ENCODE measurements at regions not wholly inside any gene's neighbourhood (a gene's known extent, or its start where the extent isn't known, plus 50 kb on each side); places are given as distances from the start of the nearest gene placed in this dataset.

- DNase-seq (no peak), ATAC-seq (ENCODE audit: low read depth) (no peak)
- no peak overlapping the region for H3K27ac ChIP-seq (ENCODE audit: insufficient read depth, low read length)
- no peak overlapping the region for H2BK20ac ChIP-seq (ENCODE audit: low read depth, low read length)
- no peak overlapping the region for H2AK5ac ChIP-seq (ENCODE audit: low read depth, low read length)
- H3K14ac ChIP-seq (replicated peaks; ENCODE audit: low read depth, low read length) = no peak overlapping the region
- no peaks in the 10 kb centered on the region for H3K4me1 ChIP-seq (ENCODE audit: control insufficient read depth, insufficient read depth, low read length)
- no peak overlapping the region for H2AFZ ChIP-seq (replicated peaks; ENCODE audit: low read length, poor library complexity)
- H3K9me1 ChIP-seq (ENCODE audit: insufficient read depth, low read length) = no peaks in the 10 kb centered on the region
- in situ Hi-C loops (cut with MboI; ENCODE audit: low sequenced_read_pairs) = no loop called here
- no peaks in the 10 kb centered on the region for H3K9me3 ChIP-seq (ENCODE audit: control insufficient read depth, insufficient read depth, low read length)
- H2AK9ac ChIP-seq (replicated peaks; ENCODE audit: low read depth, low read length, poor library complexity) = no peak overlapping the region
- no peak overlapping the region for H4K91ac ChIP-seq (ENCODE audit: insufficient read depth, low read depth, low read length)
- dilution Hi-C loops (cut with HindIII; ENCODE audit: low sequenced_read_pairs, unreplicated experiment) = no loop called here
- no peak overlapping the region for H3K9ac ChIP-seq (ENCODE audit: low read depth, low read length)
- no peak overlapping the region for H2BK15ac ChIP-seq (ENCODE audit: low read depth, low read length)
- no peak overlapping the region for H2BK5ac ChIP-seq (ENCODE audit: low read depth, low read length, poor library complexity, severe bottlenecking)
- TF ChIP-seq CEBPB (IDR thresholded peaks at IDR 0.05; ENCODE audit: low read depth, low read length) (no peak), FOS (IDR thresholded peaks at IDR 0.05; ENCODE audit: low read depth, low read length) (no peak), MAZ (IDR thresholded peaks at IDR 0.05; ENCODE audit: borderline replicate concordance, low read depth, low read length) (no peak), RAD21 (IDR thresholded peaks at IDR 0.05; ENCODE audit: low read length) (no peak), RCOR1 (IDR thresholded peaks at IDR 0.05; ENCODE audit: insufficient replicate concordance, low read length) (no peak), BHLHE40 (IDR thresholded peaks at IDR 0.05; ENCODE audit: low read depth, low read length) (no peak), CTCF (conservative IDR thresholded peaks at IDR 0.05; ENCODE audit: low read depth, low read length) (no peak), MXI1 (IDR thresholded peaks at IDR 0.05; ENCODE audit: borderline replicate concordance, low read depth, low read length) (no peak), ELK1 (IDR thresholded peaks at IDR 0.05; ENCODE audit: borderline replicate concordance, low read depth, low read length) (no peak), NFE2L2 (IDR thresholded peaks at IDR 0.05; ENCODE audit: low read depth, low read length) (no peak), MAFK (IDR thresholded peaks at IDR 0.05; ENCODE audit: low read depth, low read length) (no peak), POLR2A (IDR thresholded peaks at IDR 0.05; ENCODE audit: low read depth, low read length) (no peak), CHD1 (IDR thresholded peaks at IDR 0.05; ENCODE audit: low read depth, low read length) (no peak), SMC3 (IDR thresholded peaks at IDR 0.05; ENCODE audit: low read depth, low read length) (no peak), USF2 (IDR thresholded peaks at IDR 0.05; ENCODE audit: low read depth, low read length) (no peak), RFX5 (IDR thresholded peaks at IDR 0.05; ENCODE audit: low read depth, low read length) (no peak)
- no peaks in the 10 kb centered on the region for H3K79me1 ChIP-seq (ENCODE audit: low read depth in 1 of 2, low read length in 2 of 2)
- H3K18ac ChIP-seq (ENCODE audit: low read depth, low read length) = no peak overlapping the region
- intact Hi-C loops (cut with micrococcal nuclease) = no loop called here
- no peak overlapping the region for H3K23ac ChIP-seq (ENCODE audit: low read depth, low read length)
- no peak overlapping the region for H3K4me3 ChIP-seq (ENCODE audit: insufficient read depth, low read depth, low read length)
- no peaks in the 10 kb centered on the region for H3K27me3 ChIP-seq (ENCODE audit: control insufficient read depth, insufficient read depth, low read length)
- H3K36me3 ChIP-seq (ENCODE audit: control insufficient read depth, insufficient read depth, low read length) = no peaks in the 10 kb centered on the region
- H4K5ac ChIP-seq (ENCODE audit: low read depth, low read length) = no peak overlapping the region
- no peak overlapping the region for H3K4me2 ChIP-seq (ENCODE audit: low read depth, low read length)
- BruUV-seq (replicated peaks) = no TSS peak
- no CpG with 5 or more reads among the region's 6 CpGs for WGBS, 2 experiments (ENCODE audit: extremely low coverage in 2 of 2, insufficient read length in 1 of 2)
- no peak overlapping the region for H4K8ac ChIP-seq (ENCODE audit: low read depth in 2 of 2, low read length in 2 of 2)
- H3K56ac ChIP-seq (ENCODE audit: extremely low read depth, insufficient read depth, low read length) = no peak overlapping the region
- POLR2A ChIA-PET (ENCODE audit: unreplicated experiment) = no interaction called here
- no peak overlapping the region for H2BK120ac ChIP-seq (ENCODE audit: low read depth, low read length)
- CTCF ChIA-PET = no interaction called here
- H3K4ac ChIP-seq (ENCODE audit: low read depth, low read length) = no peak overlapping the region
- H4K20me1 ChIP-seq (ENCODE audit: insufficient read depth, low read length) = no peaks in the 10 kb centered on the region
These were observed 69.7 kb upstream of the RANBP3L start for GRCh38 chr5:36371366-36371765.

Measured in IMR-90 (cell line).